ENCODE measurements at regions not wholly inside any gene's neighbourhood (a gene's known extent, or its start where the extent isn't known, plus 50 kb on each side); places are given as distances from the start of the nearest gene placed in this dataset.

DNA sequence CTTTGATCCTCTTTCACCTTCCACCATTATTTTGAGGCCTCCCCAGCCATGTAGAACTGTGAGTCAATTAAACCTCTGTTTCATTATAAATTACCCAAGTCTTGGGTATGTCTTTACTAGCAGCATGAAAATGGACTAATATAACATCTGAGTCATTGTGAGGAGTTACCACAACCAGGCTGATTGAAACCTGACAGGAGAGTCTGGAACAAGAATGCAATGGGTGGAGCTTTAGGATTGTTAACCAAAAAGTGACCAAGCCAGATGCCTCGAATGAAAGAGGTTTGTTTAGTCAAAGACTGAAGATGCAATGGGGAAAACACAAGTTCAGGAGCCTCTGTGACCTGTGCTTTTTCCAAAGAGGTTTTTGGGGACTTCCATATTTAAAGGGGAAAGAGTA lies 659.0 kb downstream of the SLITRK6 start:
- TF ChIP-seq, protein P1, sequence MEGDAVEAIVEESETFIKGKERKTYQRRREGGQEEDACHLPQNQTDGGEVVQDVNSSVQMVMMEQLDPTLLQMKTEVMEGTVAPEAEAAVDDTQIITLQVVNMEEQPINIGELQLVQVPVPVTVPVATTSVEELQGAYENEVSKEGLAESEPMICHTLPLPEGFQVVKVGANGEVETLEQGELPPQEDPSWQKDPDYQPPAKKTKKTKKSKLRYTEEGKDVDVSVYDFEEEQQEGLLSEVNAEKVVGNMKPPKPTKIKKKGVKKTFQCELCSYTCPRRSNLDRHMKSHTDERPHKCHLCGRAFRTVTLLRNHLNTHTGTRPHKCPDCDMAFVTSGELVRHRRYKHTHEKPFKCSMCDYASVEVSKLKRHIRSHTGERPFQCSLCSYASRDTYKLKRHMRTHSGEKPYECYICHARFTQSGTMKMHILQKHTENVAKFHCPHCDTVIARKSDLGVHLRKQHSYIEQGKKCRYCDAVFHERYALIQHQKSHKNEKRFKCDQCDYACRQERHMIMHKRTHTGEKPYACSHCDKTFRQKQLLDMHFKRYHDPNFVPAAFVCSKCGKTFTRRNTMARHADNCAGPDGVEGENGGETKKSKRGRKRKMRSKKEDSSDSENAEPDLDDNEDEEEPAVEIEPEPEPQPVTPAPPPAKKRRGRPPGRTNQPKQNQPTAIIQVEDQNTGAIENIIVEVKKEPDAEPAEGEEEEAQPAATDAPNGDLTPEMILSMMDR (IDR thresholded peaks at IDR 0.05): no peak
- TF ChIP-seq POLR2AphosphoS5 (IDR thresholded peaks at IDR 0.05): no peak
- no peak for TF ChIP-seq EP300 (IDR thresholded peaks at IDR 0.05)
- no peak for TF ChIP-seq POLR2A (IDR thresholded peaks at IDR 0.05)
